Heart right ventricle (tissue), 16 donors: ENCODE measurements at regions not wholly inside any gene's neighbourhood (a gene's known extent, or its start where the extent isn't known, plus 50 kb on each side); places are given as distances from the start of the nearest gene placed in this dataset.

Experiments used
- ATAC-seq, 8 donors: fragments of 200-7000 bp; cut with Tn5 transposase; one replicate each; pipeline ENCODE4 v1.9.1; 2020; ENCODE audit warnings: mild to moderate bottlenecking in 8 of 8, moderate library complexity in 8 of 8, moderate number of reproducible peaks in 1 of 8
- DNase-seq, 2 donors: peaks; one replicate each; pipeline ENCODE4 v3.0.0-alpha.2; 2020
- H3K27ac ChIP-seq, 10 donors: fragments of 200-600 bp; sonication (generic) in 2 of 10; one replicate each; pipeline versions ENCODE4 v1.5.0 to v1.8.0; 2020 to 2022; ENCODE audit warnings: mild to moderate bottlenecking in 3 of 10
- H3K27me3 ChIP-seq, 7 donors: fragments of 200-600 bp; one replicate each; pipeline ENCODE4 v1.8.0; 2021 to 2022; ENCODE audit warnings: mild to moderate bottlenecking in 2 of 7
- H3K36me3 ChIP-seq, 9 donors: fragments of 200-600 bp; sonication (generic) in 1 of 9; one replicate each; pipeline versions ENCODE4 v1.5.0 to v1.8.0; 2020 to 2022; ENCODE audit warnings: mild to moderate bottlenecking in 2 of 9
- H3K4me1 ChIP-seq, 9 donors: fragments of 200-600 bp; sonication (generic) in 1 of 9; one replicate each; pipeline versions ENCODE4 v1.5.0 to v1.8.0; 2020 to 2022; ENCODE audit warnings: mild to moderate bottlenecking in 4 of 9
- H3K4me3 ChIP-seq, 10 donors: fragments of 200-600 bp; sonication (generic) in 2 of 10; one replicate each; pipeline versions ENCODE4 v1.5.0 to v1.8.0; 2020 to 2022; ENCODE audit warnings: mild to moderate bottlenecking in 7 of 10, moderate library complexity in 2 of 10
- H3K9me3 ChIP-seq, 11 donors: fragments of 200-600 bp in 10 of 11; sonication (generic) in 2 of 11; one replicate each; pipeline versions ENCODE4 v1.5.0 to v1.8.0; 2013 to 2022; ENCODE audit warnings: mild to moderate bottlenecking in 2 of 11, control low read depth in 1 of 11, moderate library complexity in 1 of 11
- CTCF ChIP-seq, 9 donors: fragments of 200-600 bp; sonication (generic) in 2 of 9; IDR thresholded peaks; one replicate each; pipeline versions ENCODE4 v1.5.0 to v1.8.0; 2021 to 2022; ENCODE audit warnings: antibody characterized with exemption in 9 of 9, mild to moderate bottlenecking in 5 of 9, moderate library complexity in 1 of 9
- WGBS, 2 donors: extraction: QIAGEN DNeasy Blood & Tissue Kit; methylation state at CpG; one replicate each; pipeline ENCODE4 v1.1.7; 2013; ENCODE audit warnings: inconsistent platforms in 1 of 2; 5-methylcytosine and 5-hydroxymethylcytosine counted together
- intact Hi-C, 10 donors: fragments of 100-400 bp; cut with DNase I; formaldehyde crosslinking; loops; one replicate each; pipeline versions ENCODE4 v1.11.1 to v1.14.2; 2022
- donor health status: Arrhythmogenic right ventricular cardiomyopathy.
- donor health status: ischemic (EF 13 %, LVEDD 7.1; RV severe dilation, severe dysfunction).
- donor health status: healthy with polysubstance abuse.
- donor health status: DM: no; HTN: yes; CAD: no.
- donor health status: DM: no; HTN: no; CAD: no.
- donor health status: ischemic (EF 25% LVEDD 6.9; RV normal size, moderate dysfunction).
- donor health status: ischemic (EF 25% LVEDD 5.7; RV mildly dilated, moderate dysfunction).
- donor health status: healthy.
- donor health status: DM: yes; HTN: yes; CAD: no.
- donor health status: Ischemic cardiomyopathy.
- donor health status: ischemic (EF 35%, LVEDD 5.7; RV mildly dilated, moderate dysfunction).
- donor health status: nonischemic (EF 11% LVEDD 7.7; RV severe dilation, severe dysfunction).
- donor health status: DM: yes; HTN: yes; CAD: no.
- donor health status: PGD.
- donor health status: ischemic (EF 29% LVEDD 5.4; RV normal size, mild dysfunction).
- donor health status: nonischemic (EF 23%, LVEDD 6.1; RV moderate dilation, normal function).

- ATAC-seq (no peak), DNase-seq (no peak)
- TF ChIP-seq CTCF (IDR thresholded peaks at IDR 0.05), result no peak
- H3K27ac ChIP-seq, result no peak overlapping the region
- intact Hi-C loops, result no loop called here
- H3K27me3 ChIP-seq, result peaks cover 0 to 31% (median 16%) of the 10 kb centered on the region in 7 donors
- H3K4me3 ChIP-seq, result no peak overlapping the region
- no peaks in the 10 kb centered on the region for H3K36me3 ChIP-seq
- peaks cover 0 to 12% (median 3%) of the 10 kb centered on the region in 11 donors for H3K9me3 ChIP-seq
- H3K4me1 ChIP-seq, result no peaks in the 10 kb centered on the region
These were observed 67.8 kb downstream of the GP2 start for GRCh38 chr16:20259541-20259940.

- H3K4me3 ChIP-seq, result no peak overlapping the region
- peaks cover 0 to 22% (median 7%) of the 10 kb centered on the region in 7 donors for H3K27me3 ChIP-seq
- H3K9me3 ChIP-seq, result peaks cover 0 to 12% (median 3%) of the 10 kb centered on the region in 11 donors
- WGBS, 2 donors, result 55 to 62% methylated on average over 3 of the region's 3 CpGs
- intact Hi-C loops, result no loop called here
- no peak for TF ChIP-seq CTCF (IDR thresholded peaks at IDR 0.05)
- DNase-seq (no peak), ATAC-seq (no peak)
- H3K27ac ChIP-seq, result no peak overlapping the region
- H3K36me3 ChIP-seq, result no peaks in the 10 kb centered on the region
- no peaks in the 10 kb centered on the region for H3K4me1 ChIP-seq
These were observed 70.1 kb downstream of the GP2 start for GRCh38 chr16:20257234-20257633.

GRCh38 chr16:20255002-20255401 lies 72.3 kb downstream of the GP2 start:
- no peak for TF ChIP-seq CTCF (IDR thresholded peaks at IDR 0.05)
- intact Hi-C loops, result no loop called here
- peaks cover 0 to 12% (median 3%) of the 10 kb centered on the region in 11 donors for H3K9me3 ChIP-seq
- no peaks in the 10 kb centered on the region for H3K4me1 ChIP-seq
- H3K4me3 ChIP-seq, result no peak overlapping the region
- no peak overlapping the region for H3K27ac ChIP-seq
- WGBS, 2 donors, result 49 to 53% methylated on average over 1 of the region's 1 CpG
- DNase-seq (no peak), ATAC-seq (no peak)
- H3K27me3 ChIP-seq, result peaks cover 0 to 13% (median 0%) of the 10 kb centered on the region in 7 donors
- H3K36me3 ChIP-seq, result no peaks in the 10 kb centered on the region

GRCh38 chr16:20253825-20254224 lies 73.5 kb downstream of the GP2 start:
- peaks cover 0 to 6% (median 0%) of the 10 kb centered on the region in 11 donors for H3K9me3 ChIP-seq
- TF ChIP-seq CTCF (IDR thresholded peaks at IDR 0.05), result no peak
- WGBS, 2 donors, result 51 to 56% methylated on average over 2 of the region's 2 CpGs
- no peak overlapping the region for H3K27ac ChIP-seq
- H3K27me3 ChIP-seq, result peaks cover 0 to 13% (median 0%) of the 10 kb centered on the region in 7 donors
- ATAC-seq (no peak), DNase-seq (no peak)
- no peaks in the 10 kb centered on the region for H3K4me1 ChIP-seq
- no peaks in the 10 kb centered on the region for H3K36me3 ChIP-seq
- H3K4me3 ChIP-seq, result no peak overlapping the region
- intact Hi-C loops, result no loop called here
